HEK293T (cell line): ENCODE measurements at regions not wholly inside any gene's neighbourhood (a gene's known extent, or its start where the extent isn't known, plus 50 kb on each side); places are given as distances from the start of the nearest gene placed in this dataset.

Experiments used
- CTCF ChIA-PET: fragments of 350-600 bp; formaldehyde crosslinking; extraction: SDS; loops from one replicate; lab custom pipeline; 2021; ENCODE audit warnings: antibody characterized with exemption, inconsistent platforms; lab: Yijun Ruan, JAX
- POLR2A ChIA-PET: fragments of 350-600 bp; formaldehyde crosslinking; extraction: SDS; loops from one replicate; lab custom pipeline; 2020; ENCODE audit warnings: antibody characterized with exemption, inconsistent platforms; lab: Yijun Ruan, JAX
- DNase-seq: peaks from one replicate; pipeline ENCODE4 v3.0.0; 2012; ENCODE audit warnings: mixed read lengths; ENCODE audit errors: extremely low spot score
- ARNT ChIP-seq: fragments of 450-650 bp; IDR thresholded peaks from 2 replicates; pipeline ENCODE4 v1.6.1; 2017; ENCODE audit warnings: mild to moderate bottlenecking
- BHLHE40 ChIP-seq: fragments of 450-650 bp; IDR thresholded peaks from 2 replicates; pipeline ENCODE4 v1.6.1; 2016; ENCODE audit warnings: mild to moderate bottlenecking, moderate library complexity, borderline replicate concordance
- CTBP1 ChIP-seq: fragments of 450-650 bp; IDR thresholded peaks from 2 replicates; pipeline ENCODE4 v1.6.1; 2016; ENCODE audit warnings: borderline replicate concordance
- ELF4 ChIP-seq: fragments of 450-650 bp; IDR thresholded peaks from 2 replicates; pipeline ENCODE4 v1.6.1; 2017; ENCODE audit warnings: antibody characterized with exemption
- FOXA1 ChIP-seq: fragments of 450-650 bp; IDR thresholded peaks from 2 replicates; pipeline ENCODE4 v1.6.1; 2016; ENCODE audit warnings: mild to moderate bottlenecking
- FOXK2 ChIP-seq: fragments of 450-650 bp; IDR thresholded peaks from 2 replicates; pipeline ENCODE4 v1.6.1; 2016; ENCODE audit warnings: mild to moderate bottlenecking
- FOXM1 ChIP-seq: fragments of 450-650 bp; IDR thresholded peaks from 2 replicates; pipeline ENCODE4 v1.6.1; 2017; ENCODE audit warnings: mild to moderate bottlenecking, borderline replicate concordance
- HDGF ChIP-seq: fragments of 450-650 bp; IDR thresholded peaks from 2 replicates; pipeline ENCODE4 v1.6.1; 2017; ENCODE audit warnings: antibody characterized with exemption, borderline replicate concordance
- L3MBTL2 ChIP-seq: fragments of 450-650 bp; conservative IDR thresholded peaks from 2 replicates; pipeline ENCODE4 v1.6.1; 2016; ENCODE audit warnings: mild to moderate bottlenecking
- LEF1 ChIP-seq: fragments of 450-650 bp; IDR thresholded peaks from 2 replicates; pipeline ENCODE4 v1.6.1; 2017; ENCODE audit warnings: mild to moderate bottlenecking, borderline replicate concordance
- NFRKB ChIP-seq: fragments of 450-650 bp; IDR thresholded peaks from 2 replicates; pipeline ENCODE4 v1.6.1; 2016; ENCODE audit warnings: mild to moderate bottlenecking, moderate library complexity
- SP1 ChIP-seq: fragments of 450-650 bp; IDR thresholded peaks from 2 replicates; pipeline ENCODE4 v1.6.1; 2017
- SUZ12 ChIP-seq: fragments of 450-650 bp; IDR thresholded peaks from 2 replicates; pipeline ENCODE4 v1.6.1; 2016; ENCODE audit warnings: mild to moderate bottlenecking
- TARDBP ChIP-seq: fragments of 450-650 bp; IDR thresholded peaks from 2 replicates; pipeline ENCODE4 v1.6.1; 2016
- ZNF384 ChIP-seq: fragments of 450-650 bp; IDR thresholded peaks from 2 replicates; pipeline ENCODE4 v1.6.1; 2016
- TF ChIP-seq, protein P1 (sequence below): fragments of 450-650 bp; IDR thresholded peaks from 2 replicates; pipeline ENCODE4 v1.6.1; 2016

DNA sequence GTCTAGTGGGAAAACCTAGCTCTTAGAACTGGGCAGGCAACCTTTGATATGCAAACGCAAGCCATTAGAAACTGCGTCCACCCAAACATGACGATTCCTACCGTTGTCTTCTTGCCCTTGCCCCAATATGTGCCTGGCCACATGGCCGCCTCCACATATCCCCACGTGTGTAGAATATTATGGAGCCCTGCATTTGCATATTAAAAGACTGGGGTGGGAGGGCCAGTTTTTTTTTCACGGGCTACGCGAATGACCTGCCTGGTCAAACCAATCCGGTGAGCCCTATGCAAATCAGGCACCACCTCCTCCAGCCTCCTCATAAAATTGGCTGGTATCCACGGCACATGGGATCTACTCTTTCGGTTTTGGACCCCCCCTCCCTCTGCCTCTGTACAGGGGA is 381.0 kb upstream of the RGMA start:
- DNase-seq, result no peak
- CTCF ChIA-PET, result no interaction called here
- TF ChIP-seq ZNF384 (no peak), LEF1 (no peak), ELF4 (no peak), FOXM1 (no peak), ARNT (no peak), CTBP1 (no peak), SP1 (no peak), L3MBTL2 (no peak), NFRKB (no peak)
- POLR2A ChIA-PET, result no interaction called here

DNA sequence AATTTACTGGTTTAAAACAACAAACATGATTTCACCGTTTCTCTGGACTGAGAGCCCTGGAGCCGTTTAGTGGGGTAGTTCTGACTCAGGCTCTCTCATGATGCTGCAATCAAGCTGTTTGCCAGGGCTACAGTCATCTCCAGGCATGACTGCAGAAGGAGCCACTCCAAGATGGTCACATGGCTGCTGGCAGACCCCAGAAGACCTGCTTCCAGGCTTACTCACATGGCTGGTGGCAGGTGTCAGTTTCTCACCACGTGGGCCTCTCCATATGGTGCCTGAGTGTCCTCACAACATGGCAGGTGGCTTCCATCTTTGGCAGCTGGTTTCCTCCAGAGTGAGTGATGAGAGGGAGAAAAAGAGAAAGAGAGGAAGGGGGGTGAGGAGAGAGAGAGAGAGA is 378.3 kb upstream of the RGMA start:
- no peak for DNase-seq
- ChIA-PET CTCF (no interaction called here), POLR2A (no interaction called here)
- TF ChIP-seq NFRKB, result no peak
- TF ChIP-seq TARDBP, result no peak
- TF ChIP-seq SUZ12, result no peak
- no peak for TF ChIP-seq CTBP1
- TF ChIP-seq LEF1, result no peak
- TF ChIP-seq FOXK2, result no peak
- TF ChIP-seq HDGF, result no peak
- TF ChIP-seq BHLHE40, result no peak
- no peak for TF ChIP-seq ZNF384
- no peak for TF ChIP-seq SP1
- no peak for TF ChIP-seq FOXM1

DNA sequence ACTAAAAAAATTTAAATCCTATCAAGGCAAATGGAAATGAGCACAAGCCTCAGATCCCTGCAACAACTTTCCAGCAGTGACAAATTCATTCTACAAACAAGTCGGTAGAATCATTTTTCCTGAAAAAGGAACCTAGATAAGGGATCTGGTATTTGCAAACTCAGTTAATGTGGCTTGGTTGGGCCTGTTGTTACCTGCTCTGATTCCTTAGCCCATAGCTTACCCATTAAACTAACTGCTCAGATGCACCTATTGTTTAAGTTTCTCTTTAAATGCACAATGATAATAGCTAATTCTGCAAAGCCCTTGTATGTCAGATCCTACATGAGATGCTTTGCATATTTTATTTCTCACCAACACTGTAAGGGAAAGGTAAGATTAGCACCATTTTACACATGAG is 377.4 kb upstream of the RGMA start:
- ChIA-PET POLR2A (no interaction called here), CTCF (no interaction called here)
- TF ChIP-seq FOXK2 (no peak), SUZ12 (no peak), CTBP1 (no peak), FOXM1 (no peak), ARNT (no peak), HDGF (no peak), L3MBTL2 (no peak), NFRKB (no peak), SP1 (no peak), ZNF384 (no peak)
- TF ChIP-seq, protein P1, sequence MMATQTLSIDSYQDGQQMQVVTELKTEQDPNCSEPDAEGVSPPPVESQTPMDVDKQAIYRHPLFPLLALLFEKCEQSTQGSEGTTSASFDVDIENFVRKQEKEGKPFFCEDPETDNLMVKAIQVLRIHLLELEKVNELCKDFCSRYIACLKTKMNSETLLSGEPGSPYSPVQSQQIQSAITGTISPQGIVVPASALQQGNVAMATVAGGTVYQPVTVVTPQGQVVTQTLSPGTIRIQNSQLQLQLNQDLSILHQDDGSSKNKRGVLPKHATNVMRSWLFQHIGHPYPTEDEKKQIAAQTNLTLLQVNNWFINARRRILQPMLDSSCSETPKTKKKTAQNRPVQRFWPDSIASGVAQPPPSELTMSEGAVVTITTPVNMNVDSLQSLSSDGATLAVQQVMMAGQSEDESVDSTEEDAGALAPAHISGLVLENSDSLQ, result no peak
- DNase-seq, result no peak

DNA sequence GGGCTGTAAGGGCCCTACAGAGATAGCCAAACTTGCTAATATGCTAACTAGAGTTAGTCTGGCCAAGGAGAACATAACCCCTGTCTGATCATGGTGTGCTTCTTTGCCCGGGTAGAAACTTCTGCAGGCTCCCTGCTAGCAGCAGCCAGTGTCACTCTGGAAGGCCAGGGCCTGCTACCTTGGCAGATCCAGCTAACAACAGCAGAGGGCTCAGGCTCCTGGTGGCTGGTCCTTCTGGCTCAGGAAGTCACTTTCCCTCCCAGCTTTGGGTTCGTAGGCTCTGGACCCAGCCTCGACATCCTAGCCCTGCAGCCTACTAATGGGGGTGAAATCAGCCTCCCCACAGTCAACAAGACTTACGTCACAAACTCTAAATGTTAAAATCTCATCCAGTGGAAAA is 373.7 kb upstream of the RGMA start:
- DNase-seq, result no peak
- TF ChIP-seq L3MBTL2 (no peak), LEF1 (no peak), SUZ12 (no peak), ARNT (no peak), BHLHE40 (no peak), TARDBP (no peak), FOXA1 (no peak), FOXK2 (no peak), HDGF (no peak), FOXM1 (no peak), SP1 (no peak), ZNF384 (no peak), CTBP1 (no peak), NFRKB (no peak), ELF4 (no peak)
- TF ChIP-seq, protein P1, result no peak
- ChIA-PET CTCF (interaction anchor here (0.7 kb wide), 1 partner anchor 919 kb away, joined by 3 read pairs; no protein-coding TSS in a partner anchor), POLR2A (no interaction called here)

DNA sequence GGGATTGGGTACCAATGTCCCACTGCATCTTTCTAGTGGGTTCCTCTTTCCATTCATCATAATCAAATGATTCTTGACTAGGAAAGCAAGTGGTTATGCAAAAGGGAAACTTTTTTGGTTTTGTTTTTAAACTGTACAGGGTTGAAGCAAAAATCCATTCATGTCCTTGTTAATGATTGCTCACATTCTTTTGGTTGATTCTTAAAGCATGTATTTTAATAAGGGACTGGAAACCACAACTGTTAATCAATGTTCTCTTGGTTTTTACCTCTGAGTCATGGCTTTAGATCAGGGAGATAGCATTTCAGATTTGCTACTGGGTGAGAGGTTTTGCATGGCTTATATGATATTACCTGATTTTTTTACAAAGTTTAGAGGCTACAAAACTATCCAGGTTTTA is 371.7 kb upstream of the RGMA start:
- TF ChIP-seq ARNT (no peak), FOXK2 (no peak), ZNF384 (no peak), L3MBTL2 (no peak), FOXM1 (no peak), TARDBP (no peak), BHLHE40 (no peak), HDGF (no peak), CTBP1 (no peak), SUZ12 (no peak)
- TF ChIP-seq, protein P1, result no peak
- ChIA-PET POLR2A (no interaction called here), CTCF (no interaction called here)
- no peak for DNase-seq

DNA sequence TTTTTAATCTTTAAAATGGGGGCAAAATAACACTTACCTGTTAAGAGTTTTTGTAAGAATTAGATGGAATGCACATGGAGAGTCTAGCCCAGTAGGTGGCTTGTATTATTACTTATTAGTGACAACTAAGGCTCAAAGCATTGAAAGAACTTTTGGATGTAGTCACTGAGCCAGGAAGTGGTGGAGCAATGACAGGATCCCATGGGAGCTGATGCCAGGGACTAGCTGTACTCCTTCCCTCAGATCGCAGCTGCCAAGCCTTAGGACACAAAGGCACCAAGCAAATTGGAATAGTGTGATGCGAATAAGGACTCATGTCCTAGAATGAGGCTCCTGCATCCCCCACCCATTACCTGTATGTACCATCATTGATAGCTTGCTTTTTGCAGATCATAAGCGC is 370.4 kb upstream of the RGMA start:
- TF ChIP-seq L3MBTL2, result no peak
- no peak for TF ChIP-seq ELF4
- no peak for TF ChIP-seq TARDBP
- no peak for TF ChIP-seq FOXK2
- no peak for TF ChIP-seq SP1
- no peak for TF ChIP-seq NFRKB
- no peak for TF ChIP-seq FOXA1
- no peak for TF ChIP-seq BHLHE40
- TF ChIP-seq FOXM1, result no peak
- no peak for TF ChIP-seq HDGF
- CTCF ChIA-PET, result no interaction called here
- POLR2A ChIA-PET, result no interaction called here
- no peak for DNase-seq
